ENCODE measurements at regions not wholly inside any gene's neighbourhood (a gene's known extent, or its start where the extent isn't known, plus 50 kb on each side); places are given as distances from the start of the nearest gene placed in this dataset.

DNA sequence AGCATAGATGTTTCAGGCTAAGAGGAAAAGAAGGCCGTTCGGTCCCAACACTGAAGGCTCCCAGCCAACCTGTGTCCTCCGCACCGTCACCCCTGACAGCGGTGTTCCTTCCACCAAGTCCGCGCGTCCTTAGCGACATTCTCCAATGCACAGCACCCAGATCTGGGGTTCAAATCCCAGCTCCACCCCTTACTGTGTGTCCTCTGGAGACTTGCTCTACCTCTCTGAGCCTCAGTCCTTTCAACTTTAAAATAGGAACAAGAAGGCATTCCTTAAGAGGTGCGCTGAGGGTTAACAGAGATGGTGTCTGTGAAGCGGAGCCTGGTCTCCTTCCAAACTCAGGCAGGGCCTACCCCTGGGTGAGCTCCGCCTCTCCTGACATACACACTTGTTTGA is 224.0 kb downstream of the MN1 start:
- 85 to 93% (median 85%) methylated on average over 9 to 12 of the region's 12 CpGs for WGBS, 4 donors
- Histone ChIP-seq H3K27me3 (peaks cover 15% of the 10 kb centered on the region), H3K9me3 (replicated peaks in 1 of 3) (no peaks in the 10 kb centered on the region), H3K27ac (no peak overlapping the region), H3K4me3 (no peak overlapping the region), H3K36me3 (replicated peaks in 1 of 2) (no peaks in the 10 kb centered on the region), H3K4me1 (replicated peaks in 1 of 2) (no peaks in the 10 kb centered on the region)
- DNase-seq: no peak
- TF ChIP-seq POLR2A (IDR thresholded peaks at IDR 0.05): no peak
- TF ChIP-seq, protein P1, sequence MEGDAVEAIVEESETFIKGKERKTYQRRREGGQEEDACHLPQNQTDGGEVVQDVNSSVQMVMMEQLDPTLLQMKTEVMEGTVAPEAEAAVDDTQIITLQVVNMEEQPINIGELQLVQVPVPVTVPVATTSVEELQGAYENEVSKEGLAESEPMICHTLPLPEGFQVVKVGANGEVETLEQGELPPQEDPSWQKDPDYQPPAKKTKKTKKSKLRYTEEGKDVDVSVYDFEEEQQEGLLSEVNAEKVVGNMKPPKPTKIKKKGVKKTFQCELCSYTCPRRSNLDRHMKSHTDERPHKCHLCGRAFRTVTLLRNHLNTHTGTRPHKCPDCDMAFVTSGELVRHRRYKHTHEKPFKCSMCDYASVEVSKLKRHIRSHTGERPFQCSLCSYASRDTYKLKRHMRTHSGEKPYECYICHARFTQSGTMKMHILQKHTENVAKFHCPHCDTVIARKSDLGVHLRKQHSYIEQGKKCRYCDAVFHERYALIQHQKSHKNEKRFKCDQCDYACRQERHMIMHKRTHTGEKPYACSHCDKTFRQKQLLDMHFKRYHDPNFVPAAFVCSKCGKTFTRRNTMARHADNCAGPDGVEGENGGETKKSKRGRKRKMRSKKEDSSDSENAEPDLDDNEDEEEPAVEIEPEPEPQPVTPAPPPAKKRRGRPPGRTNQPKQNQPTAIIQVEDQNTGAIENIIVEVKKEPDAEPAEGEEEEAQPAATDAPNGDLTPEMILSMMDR (IDR thresholded peaks at IDR 0.05): no peak
- intact Hi-C loops (cut with DNase I): no loop called here

DNA sequence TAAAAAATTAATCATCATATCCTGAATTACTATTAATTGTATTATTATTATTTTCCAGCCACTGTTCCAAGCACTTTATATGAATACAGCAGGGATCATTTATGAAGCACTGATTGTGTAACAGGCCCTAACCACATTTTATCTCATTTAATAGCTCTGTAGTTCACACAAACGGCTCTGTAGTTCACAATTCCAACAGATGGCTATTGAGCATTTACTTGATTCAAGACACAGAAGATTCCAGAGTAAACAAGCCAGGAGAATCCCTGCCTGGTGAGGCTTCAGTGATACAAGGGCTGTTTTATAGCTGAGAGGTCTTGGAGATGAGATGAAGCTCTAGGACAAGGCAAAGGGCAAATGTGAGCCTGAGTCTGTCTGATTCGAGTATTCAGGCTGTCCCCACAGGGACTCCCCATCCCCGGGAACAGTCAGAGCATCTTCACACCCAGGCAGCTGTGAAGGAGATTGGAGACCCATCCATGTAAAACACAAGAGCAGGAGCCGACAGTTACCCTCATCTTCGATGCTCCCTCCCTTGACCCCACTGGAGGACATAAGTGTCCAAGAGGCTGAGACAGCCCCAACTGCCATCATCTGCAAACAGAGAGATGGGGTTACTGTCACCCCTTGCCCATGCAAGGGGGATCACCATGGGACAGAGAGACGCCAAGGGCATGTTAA is 222.5 kb downstream of the MN1 start:
- no peak for DNase-seq
- Histone ChIP-seq H3K9me3 (replicated peaks in 1 of 3) (no peaks in the 10 kb centered on the region), H3K36me3 (replicated peaks in 1 of 2) (no peaks in the 10 kb centered on the region), H3K4me3 (no peak overlapping the region), H3K4me1 (replicated peaks in 1 of 2) (no peaks in the 10 kb centered on the region), H3K27ac (no peak overlapping the region), H3K27me3 (peaks cover 3% of the 10 kb centered on the region)
- TF ChIP-seq POLR2A (IDR thresholded peaks at IDR 0.05): no peak
- TF ChIP-seq, protein P1 (IDR thresholded peaks at IDR 0.05): no peak
- 62 to 74% (median 68%) methylated on average over 4 to 6 of the region's 6 CpGs for WGBS, 4 donors
- intact Hi-C loops (cut with DNase I): no loop called here

DNA sequence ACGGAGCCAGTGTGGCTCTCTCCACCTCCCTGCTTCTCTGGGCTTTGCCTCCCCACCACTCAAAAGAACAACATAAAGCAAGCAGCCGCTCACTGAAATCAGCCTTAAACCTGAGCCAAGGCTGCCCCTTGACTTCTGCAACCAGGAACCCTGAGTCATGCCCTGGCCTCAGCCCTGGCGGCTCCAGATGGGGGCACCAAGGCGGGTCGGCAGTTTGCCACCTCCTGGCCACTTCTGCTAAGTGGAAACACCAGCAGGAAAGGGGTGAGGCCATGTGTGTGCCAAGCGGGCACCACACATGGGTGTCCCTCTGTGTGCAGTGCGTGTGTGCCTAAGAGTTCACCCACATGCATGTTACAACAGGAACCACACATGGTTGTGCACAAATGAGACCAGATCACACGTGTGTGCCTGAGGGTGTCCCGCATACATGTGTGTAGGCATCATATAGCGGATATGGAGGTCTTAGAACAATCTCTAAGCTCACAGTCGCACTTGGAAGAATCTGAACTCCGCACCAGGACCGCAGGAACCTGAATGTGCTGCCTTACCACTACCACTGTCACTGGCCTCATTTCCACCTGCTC is 221.2 kb downstream of the MN1 start:
- intact Hi-C loops (cut with DNase I): no loop called here
- Histone ChIP-seq H3K36me3 (replicated peaks in 1 of 2) (no peaks in the 10 kb centered on the region), H3K27me3 (no peaks in the 10 kb centered on the region), H3K27ac (no peak overlapping the region), H3K9me3 (replicated peaks in 1 of 3) (no peaks in the 10 kb centered on the region), H3K4me3 (no peak overlapping the region), H3K4me1 (replicated peaks in 1 of 2) (no peaks in the 10 kb centered on the region)
- no peak for DNase-seq
- 65 to 77% (median 72%) methylated on average over 10 to 13 of the region's 13 CpGs for WGBS, 4 donors
- TF ChIP-seq POLR2A (IDR thresholded peaks at IDR 0.05): no peak
- TF ChIP-seq, protein P1 (IDR thresholded peaks at IDR 0.05): no peak

DNA sequence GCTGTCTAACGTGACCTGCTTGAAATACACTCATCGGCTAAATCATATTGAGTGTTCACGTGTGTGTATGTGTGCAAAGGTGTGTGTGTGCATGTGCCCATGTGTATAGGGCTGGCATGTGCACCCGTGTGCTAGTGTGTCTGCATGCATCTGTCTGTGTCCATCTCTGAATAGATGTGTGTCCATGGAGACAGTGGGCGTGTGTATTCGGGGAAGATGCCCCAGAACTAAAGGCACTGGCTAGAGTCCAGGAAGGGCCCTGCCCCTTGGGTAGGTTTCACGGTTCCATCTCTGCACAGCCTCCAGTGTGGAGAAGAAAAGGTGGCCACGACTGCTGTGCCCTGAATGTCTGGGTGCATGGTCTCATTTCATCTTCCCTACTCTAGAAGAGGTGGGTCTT is 220.3 kb downstream of the MN1 start:
- Histone ChIP-seq H3K27ac (no peak overlapping the region), H3K9me3 (replicated peaks in 1 of 3) (no peaks in the 10 kb centered on the region)
- 78 to 94% (median 82%) methylated on average over 5 to 8 of the region's 8 CpGs for WGBS, 4 donors

More for the DNA sequence above, 220.3 kb downstream of the MN1 start:
- H3K27me3 ChIP-seq: no peaks in the 10 kb centered on the region
- no peak overlapping the region for H3K4me3 ChIP-seq
- no peaks in the 10 kb centered on the region for H3K4me1 ChIP-seq (replicated peaks in 1 of 2)
- intact Hi-C loops (cut with DNase I): no loop called here
- no peak for DNase-seq
- TF ChIP-seq POLR2A (IDR thresholded peaks at IDR 0.05): no peak
- TF ChIP-seq, protein P1 (IDR thresholded peaks at IDR 0.05): no peak
- no peaks in the 10 kb centered on the region for H3K36me3 ChIP-seq (replicated peaks in 1 of 2)

Measured in adrenal gland (tissue), 9 donors.